ENCODE measurements at regions not wholly inside any gene's neighbourhood (a gene's known extent, or its start where the extent isn't known, plus 50 kb on each side); places are given as distances from the start of the nearest gene placed in this dataset.
A peak's percentile ranks its signal among the peaks of the same experiment; 100 is the strongest.

DNA sequence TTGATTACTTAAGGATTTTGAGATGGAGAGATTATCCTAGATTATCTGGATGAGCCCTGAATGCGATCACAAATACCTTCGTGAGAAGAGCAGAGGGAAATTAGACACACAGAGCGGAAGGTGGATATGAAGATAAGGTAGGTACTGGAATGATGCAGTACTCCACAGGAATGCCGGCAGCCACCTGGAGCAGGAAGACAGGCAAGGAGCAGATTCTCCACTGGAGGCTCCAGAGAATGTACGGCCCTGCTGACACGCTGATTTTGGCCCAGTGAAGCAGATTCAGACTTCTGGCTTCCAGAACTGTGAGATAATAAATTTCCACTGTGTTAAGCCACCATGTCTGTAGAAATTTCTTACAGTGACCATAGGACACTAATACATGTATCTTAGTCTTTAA lies 79.4 kb upstream of the PITX2 start:
- Histone ChIP-seq H3K4me3 (ENCODE audit: low read length) (no peak overlapping the region), H3K4me2 (ENCODE audit: low read depth, low read length) (no peak overlapping the region), H3K27ac (ENCODE audit: low read length) (no peak overlapping the region), H3K9me3 (replicated peaks; ENCODE audit: insufficient read depth, low read length) (no peaks in the 10 kb centered on the region), H2AFZ (ENCODE audit: low read length) (no peak overlapping the region), H3F3A (ENCODE audit: insufficient read depth, low read length) (no peaks in the 10 kb centered on the region), H3K27me3 (replicated peaks; ENCODE audit: insufficient read depth, low read length) (no peaks in the 10 kb centered on the region), H3K4me1 (ENCODE audit: low read length) (no peaks in the 10 kb centered on the region), H3K36me3 (replicated peaks; ENCODE audit: insufficient read depth, low read length) (no peaks in the 10 kb centered on the region), H3K79me2 (ENCODE audit: low read length) (no peaks in the 10 kb centered on the region), H4K20me1 (ENCODE audit: insufficient read depth, low read length) (no peaks in the 10 kb centered on the region), H3K9ac (ENCODE audit: low read length) (no peak overlapping the region), H3K9me2 (replicated peaks; ENCODE audit: insufficient read depth, low read length) (no peaks in the 10 kb centered on the region)
- TF ChIP-seq EZH2phosphoT487 (IDR thresholded peaks at IDR 0.05; ENCODE audit: low read length) (no peak), EZH2 (optimal IDR thresholded peaks at IDR 0.05; ENCODE audit: low read depth, low read length) (no peak)
- TF ChIP-seq, protein P1, sequence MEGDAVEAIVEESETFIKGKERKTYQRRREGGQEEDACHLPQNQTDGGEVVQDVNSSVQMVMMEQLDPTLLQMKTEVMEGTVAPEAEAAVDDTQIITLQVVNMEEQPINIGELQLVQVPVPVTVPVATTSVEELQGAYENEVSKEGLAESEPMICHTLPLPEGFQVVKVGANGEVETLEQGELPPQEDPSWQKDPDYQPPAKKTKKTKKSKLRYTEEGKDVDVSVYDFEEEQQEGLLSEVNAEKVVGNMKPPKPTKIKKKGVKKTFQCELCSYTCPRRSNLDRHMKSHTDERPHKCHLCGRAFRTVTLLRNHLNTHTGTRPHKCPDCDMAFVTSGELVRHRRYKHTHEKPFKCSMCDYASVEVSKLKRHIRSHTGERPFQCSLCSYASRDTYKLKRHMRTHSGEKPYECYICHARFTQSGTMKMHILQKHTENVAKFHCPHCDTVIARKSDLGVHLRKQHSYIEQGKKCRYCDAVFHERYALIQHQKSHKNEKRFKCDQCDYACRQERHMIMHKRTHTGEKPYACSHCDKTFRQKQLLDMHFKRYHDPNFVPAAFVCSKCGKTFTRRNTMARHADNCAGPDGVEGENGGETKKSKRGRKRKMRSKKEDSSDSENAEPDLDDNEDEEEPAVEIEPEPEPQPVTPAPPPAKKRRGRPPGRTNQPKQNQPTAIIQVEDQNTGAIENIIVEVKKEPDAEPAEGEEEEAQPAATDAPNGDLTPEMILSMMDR (IDR thresholded peaks at IDR 0.05; ENCODE audit: low read length), result no peak
- DNase-seq, result no peak

DNA sequence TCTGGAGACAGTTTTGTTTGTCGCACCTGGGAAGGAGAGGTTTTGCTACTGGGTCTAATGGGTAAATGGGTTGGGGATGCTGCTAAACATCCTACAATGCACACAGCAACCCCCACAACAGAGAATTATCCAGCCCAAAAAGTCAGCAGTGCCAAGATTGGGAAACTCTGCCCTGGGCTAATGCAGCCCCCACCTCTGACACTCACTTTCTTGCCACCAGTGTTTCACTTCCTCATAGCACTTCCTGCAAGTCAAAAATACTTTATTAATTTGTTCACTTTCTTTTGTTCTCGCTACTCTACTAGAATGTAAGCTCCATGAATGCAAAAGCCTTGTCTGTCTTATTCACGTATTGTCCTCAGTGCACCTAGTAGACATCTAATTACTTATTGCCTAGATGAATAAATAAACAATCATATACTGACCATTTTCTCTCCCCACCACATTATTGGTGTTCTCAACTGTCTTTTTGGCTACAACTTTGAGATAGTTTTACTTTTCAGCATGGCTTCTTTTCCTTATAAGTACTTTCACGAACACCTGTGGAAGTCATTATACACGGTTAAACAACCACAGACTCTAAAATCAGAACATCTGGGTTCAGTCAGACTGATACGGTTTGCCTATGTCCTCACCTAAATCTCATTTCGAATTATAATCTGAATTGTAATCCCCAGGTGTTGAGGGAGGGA lies 82.0 kb upstream of the PITX2 start:
- no peak for TF ChIP-seq EZH2 (optimal IDR thresholded peaks at IDR 0.05; ENCODE audit: low read depth, low read length)
- no peaks in the 10 kb centered on the region for H3F3A ChIP-seq (ENCODE audit: insufficient read depth, low read length)
- H3K27me3 ChIP-seq (replicated peaks; ENCODE audit: insufficient read depth, low read length), result no peaks in the 10 kb centered on the region
- no peaks in the 10 kb centered on the region for H3K4me1 ChIP-seq (ENCODE audit: low read length)
- no peak overlapping the region for H3K4me2 ChIP-seq (ENCODE audit: low read depth, low read length)
- no peaks in the 10 kb centered on the region for H3K79me2 ChIP-seq (ENCODE audit: low read length)
- no peaks in the 10 kb centered on the region for H3K9me2 ChIP-seq (replicated peaks; ENCODE audit: insufficient read depth, low read length)
- DNase-seq, result peak; percentile 7
- no peaks in the 10 kb centered on the region for H3K9me3 ChIP-seq (replicated peaks; ENCODE audit: insufficient read depth, low read length)
- H2AFZ ChIP-seq (ENCODE audit: low read length), result no peak overlapping the region
- no peak overlapping the region for H3K9ac ChIP-seq (ENCODE audit: low read length)
- H4K20me1 ChIP-seq (ENCODE audit: insufficient read depth, low read length), result no peaks in the 10 kb centered on the region
- H3K36me3 ChIP-seq (replicated peaks; ENCODE audit: insufficient read depth, low read length), result no peaks in the 10 kb centered on the region
- H3K4me3 ChIP-seq (ENCODE audit: low read length), result no peak overlapping the region
- H3K27ac ChIP-seq (ENCODE audit: low read length), result no peak overlapping the region

DNA sequence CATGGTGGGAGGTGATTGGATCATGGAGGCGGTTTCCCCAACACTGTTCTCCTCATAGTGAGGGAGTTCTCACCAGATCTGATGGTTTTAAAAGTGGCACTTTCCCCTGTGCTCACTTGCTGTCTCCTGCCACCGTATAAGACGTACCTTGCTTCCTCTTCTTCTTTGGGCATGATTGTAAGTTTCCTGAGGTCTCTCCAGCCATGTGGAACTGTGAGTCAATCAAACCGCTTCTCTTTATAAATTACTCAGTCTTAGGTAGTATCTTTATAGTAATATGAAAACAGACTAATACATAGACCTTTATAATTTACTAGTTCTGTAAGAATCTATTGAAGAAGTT lies 82.5 kb upstream of the PITX2 start:
- Histone ChIP-seq H3K27me3 (replicated peaks; ENCODE audit: insufficient read depth, low read length) (no peaks in the 10 kb centered on the region), H3F3A (ENCODE audit: insufficient read depth, low read length) (no peaks in the 10 kb centered on the region), H3K79me2 (ENCODE audit: low read length) (no peaks in the 10 kb centered on the region), H3K27ac (ENCODE audit: low read length) (no peak overlapping the region), H3K9me2 (replicated peaks; ENCODE audit: insufficient read depth, low read length) (no peaks in the 10 kb centered on the region), H4K20me1 (ENCODE audit: insufficient read depth, low read length) (no peaks in the 10 kb centered on the region), H3K4me1 (ENCODE audit: low read length) (no peaks in the 10 kb centered on the region), H3K36me3 (replicated peaks; ENCODE audit: insufficient read depth, low read length) (no peaks in the 10 kb centered on the region), H3K4me2 (ENCODE audit: low read depth, low read length) (no peak overlapping the region), H3K4me3 (ENCODE audit: low read length) (no peak overlapping the region), H3K9me3 (replicated peaks; ENCODE audit: insufficient read depth, low read length) (no peaks in the 10 kb centered on the region), H3K9ac (ENCODE audit: low read length) (no peak overlapping the region), H2AFZ (ENCODE audit: low read length) (no peak overlapping the region)
- DNase-seq, result no peak
- TF ChIP-seq EZH2 (optimal IDR thresholded peaks at IDR 0.05; ENCODE audit: low read depth, low read length) (no peak), EZH2phosphoT487 (IDR thresholded peaks at IDR 0.05; ENCODE audit: low read length) (no peak)
- TF ChIP-seq, protein P1 (IDR thresholded peaks at IDR 0.05; ENCODE audit: low read length), result no peak

DNA sequence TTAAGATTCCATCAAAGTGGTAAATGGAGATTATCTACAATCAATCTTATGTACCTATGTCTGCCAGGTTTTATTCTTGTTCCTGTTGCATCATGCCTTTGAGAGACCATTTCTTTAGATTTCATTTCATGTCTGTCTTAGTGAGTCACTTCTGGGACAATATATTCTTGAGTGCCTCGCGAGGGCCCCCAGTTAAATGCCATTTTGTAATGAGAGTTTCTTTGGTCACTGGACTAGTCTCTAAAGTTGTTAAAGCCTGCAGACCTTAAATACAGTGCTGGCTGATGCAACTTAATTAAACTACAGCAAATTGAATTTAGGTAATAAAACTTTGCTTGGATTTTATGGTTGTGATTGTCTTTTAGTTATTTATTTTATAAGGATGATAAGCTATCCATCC lies 87.2 kb upstream of the PITX2 start:
- Histone ChIP-seq H3F3A (ENCODE audit: insufficient read depth, low read length) (no peaks in the 10 kb centered on the region), H2AFZ (ENCODE audit: low read length) (no peak overlapping the region), H3K4me3 (ENCODE audit: low read length) (no peak overlapping the region), H3K79me2 (ENCODE audit: low read length) (no peaks in the 10 kb centered on the region), H3K9me2 (replicated peaks; ENCODE audit: insufficient read depth, low read length) (no peaks in the 10 kb centered on the region), H3K4me1 (ENCODE audit: low read length) (no peaks in the 10 kb centered on the region), H3K27me3 (replicated peaks; ENCODE audit: insufficient read depth, low read length) (no peaks in the 10 kb centered on the region), H4K20me1 (ENCODE audit: insufficient read depth, low read length) (no peaks in the 10 kb centered on the region), H3K9me3 (replicated peaks; ENCODE audit: insufficient read depth, low read length) (no peaks in the 10 kb centered on the region), H3K4me2 (ENCODE audit: low read depth, low read length) (no peak overlapping the region), H3K27ac (ENCODE audit: low read length) (no peak overlapping the region), H3K36me3 (replicated peaks; ENCODE audit: insufficient read depth, low read length) (no peaks in the 10 kb centered on the region), H3K9ac (ENCODE audit: low read length) (no peak overlapping the region)
- no peak for DNase-seq
- TF ChIP-seq, protein P1 (IDR thresholded peaks at IDR 0.05; ENCODE audit: low read length), result no peak
- no peak for TF ChIP-seq EZH2 (optimal IDR thresholded peaks at IDR 0.05; ENCODE audit: low read depth, low read length)
- TF ChIP-seq EZH2phosphoT487 (IDR thresholded peaks at IDR 0.05; ENCODE audit: low read length), result no peak

All from MM.1S (cell line).